ENCODE measurements at regions not wholly inside any gene's neighbourhood (a gene's known extent, or its start where the extent isn't known, plus 50 kb on each side); places are given as distances from the start of the nearest gene placed in this dataset.
"Not testable (repeated sequence)": the region's sequence is repeated elsewhere in the genome, so short reads cannot be mapped to it uniquely, and the experiment has no call there.

- no peak for DNase-seq
Measured at GRCh38 chr6:9795880-9796279, 619.0 kb downstream of the TFAP2A start.

- no peak for DNase-seq
Measured at GRCh38 chr6:9789201-9789600, 625.7 kb downstream of the TFAP2A start.

- DNase-seq, result no peak
Measured at GRCh38 chr6:9784786-9785185, 630.1 kb downstream of the TFAP2A start.

GRCh38 chr6:9783567-9783966 lies 631.3 kb downstream of the TFAP2A start:
- DNase-seq, result no peak

GRCh38 chr6:9766240-9766915 lies 648.5 kb downstream of the TFAP2A start:
- DNase-seq, result no peak

- DNase-seq, result no peak
Measured at GRCh38 chr6:9761220-9761619, 653.7 kb downstream of the TFAP2A start.

GRCh38 chr6:9754515-9754914 lies 660.4 kb downstream of the TFAP2A start:
- no peak for DNase-seq

GRCh38 chr6:9745966-9746365 lies 668.9 kb downstream of the TFAP2A start:
- DNase-seq, result no peak

- DNase-seq, result no peak
Measured at GRCh38 chr6:9745476-9745875, 669.4 kb downstream of the TFAP2A start.

GRCh38 chr6:9744119-9744518 lies 670.8 kb downstream of the TFAP2A start:
- no peak for DNase-seq

GRCh38 chr6:9732056-9732455 lies 682.8 kb downstream of the TFAP2A start:
- DNase-seq, result no peak

- DNase-seq, result not testable (repeated sequence)
Measured at GRCh38 chr6:9725776-9726175, 689.1 kb downstream of the TFAP2A start.

GRCh38 chr6:9717568-9717967 lies 697.3 kb downstream of the TFAP2A start:
- DNase-seq, result no peak

GRCh38 chr6:9711365-9711764 lies 703.5 kb downstream of the TFAP2A start:
- DNase-seq, result no peak

GRCh38 chr6:9710574-9710973 lies 704.3 kb downstream of the TFAP2A start:
- DNase-seq, result no peak

GRCh38 chr6:9708600-9708999 lies 706.3 kb downstream of the TFAP2A start:
- DNase-seq, result no peak

- no peak for DNase-seq
Measured at GRCh38 chr6:9704989-9705388, 709.9 kb downstream of the TFAP2A start.

- no peak for DNase-seq
Measured at GRCh38 chr6:9702914-9703313, 712.0 kb downstream of the TFAP2A start.

GRCh38 chr6:9699888-9700287 lies 715.0 kb downstream of the TFAP2A start:
- no peak for DNase-seq

- no peak for DNase-seq
Measured at GRCh38 chr6:9697263-9697931, 717.5 kb downstream of the TFAP2A start.

GRCh38 chr6:9690388-9690787 lies 724.5 kb downstream of the TFAP2A start:
- DNase-seq, result no peak

GRCh38 chr6:9680727-9681126 lies 734.1 kb downstream of the TFAP2A start:
- not testable (repeated sequence) for DNase-seq

- DNase-seq, result no peak
Measured at GRCh38 chr6:9675122-9675521, 739.8 kb downstream of the TFAP2A start.

- DNase-seq, result no peak
Measured at GRCh38 chr6:9659848-9660247, 755.0 kb downstream of the TFAP2A start.

- no peak for DNase-seq
Measured at GRCh38 chr6:9657994-9658393, 756.9 kb downstream of the TFAP2A start.
